ENCODE measurements at regions not wholly inside any gene's neighbourhood (a gene's known extent, or its start where the extent isn't known, plus 50 kb on each side); places are given as distances from the start of the nearest gene placed in this dataset.

- TF ChIP-seq CTCF (IDR thresholded peaks at IDR 0.05) (no peak), POLR2AphosphoS5 (IDR thresholded peaks at IDR 0.05) (no peak), EP300 (IDR thresholded peaks at IDR 0.05) (no peak)
These were observed 83.0 kb upstream of the BEND4 start for GRCh38 chr4:42235304-42236021.
